GM23248 (cell line): ENCODE measurements at regions not wholly inside any gene's neighbourhood (a gene's known extent, or its start where the extent isn't known, plus 50 kb on each side); places are given as distances from the start of the nearest gene placed in this dataset.

Source experiments
- EZH2 ChIP-seq: fragments of 200-600 bp; sonication (generic); IDR thresholded peaks from 2 replicates; pipeline ENCODE4 v1.6.1; 2018; ENCODE audit warnings: antibody characterized with exemption, mild to moderate bottlenecking; ENCODE audit not compliant: insufficient read depth, poor library complexity, severe bottlenecking
- EZH2phosphoT487 ChIP-seq: fragments of 200-600 bp; sonication (generic); IDR thresholded peaks from 2 replicates; pipeline ENCODE4 v1.6.1; 2018; ENCODE audit warnings: antibody characterized with exemption, moderate library complexity, mild to moderate bottlenecking, low read depth; ENCODE audit not compliant: insufficient read depth

DNA sequence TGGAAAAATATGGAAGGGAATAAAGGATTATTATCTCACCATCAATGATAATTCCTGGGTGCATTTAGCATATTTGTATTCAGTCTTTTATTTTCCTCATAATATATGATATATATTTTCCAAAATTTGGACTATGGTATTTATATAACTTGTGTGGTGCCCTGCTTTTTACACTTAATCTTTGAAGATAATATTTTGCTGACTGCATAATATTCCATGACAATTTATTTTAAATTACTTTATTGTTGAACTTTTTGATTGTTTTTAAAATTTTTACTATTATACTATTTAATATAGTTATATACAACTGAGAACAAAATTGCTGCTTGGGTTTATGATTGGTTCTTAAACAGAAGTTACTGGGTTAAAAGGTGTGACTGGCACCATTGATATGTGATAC lies 212.3 kb downstream of the TTC6 start:
- TF ChIP-seq EZH2 = no peak
- no peak for TF ChIP-seq EZH2phosphoT487
